Gastroesophageal sphincter (tissue), 4 donors: ENCODE measurements at regions not wholly inside any gene's neighbourhood (a gene's known extent, or its start where the extent isn't known, plus 50 kb on each side); places are given as distances from the start of the nearest gene placed in this dataset.

Source experiments
- ATAC-seq: fragments of 150-250 bp; one replicate; pipeline ENCODE4 v1.9.1; 2016; ENCODE audit warnings: mild to moderate bottlenecking, moderate library complexity
- H3K27ac ChIP-seq, 4 donors: fragments of 200-600 bp; sonication (generic) in 3 of 4; 1 replicate in 3 of 4; 2 replicates in 1 of 4; pipeline ENCODE4 v1.5.1; 2016 to 2019
- H3K27me3 ChIP-seq: fragments of 200-600 bp; sonication (generic); one replicate; pipeline ENCODE4 v1.5.1; 2019
- H3K36me3 ChIP-seq, 2 donors: fragments of 200-600 bp; sonication (generic); one replicate each; pipeline ENCODE4 v1.5.1; 2019; ENCODE audit warnings: control low read depth in 1 of 2
- H3K4me1 ChIP-seq, 3 donors: fragments of 200-600 bp; sonication (generic); 1 replicate in 2 of 3; 2 replicates in 1 of 3; pipeline ENCODE4 v1.5.1; 2016 to 2019; ENCODE audit warnings: control low read depth in 2 of 3
- H3K4me3 ChIP-seq, 2 donors: fragments of 200-600 bp; sonication (generic); one replicate each; pipeline ENCODE4 v1.5.1; 2019; ENCODE audit warnings: mild to moderate bottlenecking in 1 of 2, moderate library complexity in 1 of 2
- H3K9me3 ChIP-seq, 3 donors: fragments of 200-600 bp; sonication (generic); one replicate each; pipeline ENCODE4 v1.5.1; 2017 to 2019; ENCODE audit warnings: control low read depth in 2 of 3
- CTCF ChIP-seq, 4 experiments: fragments of 200-600 bp in 2 of 4; fragments of 450-650 bp in 2 of 4; sonication (generic) in 1 of 4; IDR thresholded peaks; one replicate each; pipeline ENCODE4 v1.5.1; 2017 to 2019; ENCODE audit warnings: antibody characterized with exemption in 4 of 4, mild to moderate bottlenecking in 2 of 4, moderate library complexity in 2 of 4
- EP300 ChIP-seq: sonication (generic); formaldehyde crosslinking; IDR thresholded peaks from one replicate; pipeline ENCODE4 v1.6.1; 2017; ENCODE audit warnings: antibody characterized with exemption, mild to moderate bottlenecking
- POLR2A ChIP-seq, 2 donors: fragments of 450-650 bp; IDR thresholded peaks; one replicate each; pipeline ENCODE4 v1.6.1; 2017; ENCODE audit warnings: antibody characterized with exemption in 2 of 2, mild to moderate bottlenecking in 2 of 2, moderate library complexity in 1 of 2
- POLR2AphosphoS5 ChIP-seq: sonication (generic); formaldehyde crosslinking; IDR thresholded peaks from one replicate; pipeline ENCODE4 v1.6.1; 2017; ENCODE audit warnings: antibody characterized with exemption
- whole genome bisulfite sequencing, 2 donors: methylation state at CpG; one replicate each; pipeline ENCODE4 v1.1.5; 2018; ENCODE audit warnings: low coverage in 1 of 2; 5-methylcytosine and 5-hydroxymethylcytosine counted together

- TF ChIP-seq POLR2A (IDR thresholded peaks at IDR 0.05) (no peak), CTCF (IDR thresholded peaks at IDR 0.05) (no peak), POLR2AphosphoS5 (no peak), EP300 (no peak)
- WGBS, 2 donors: 47 to 71% methylated on average over 5 of the region's 5 CpGs
- Histone ChIP-seq H3K27me3 (no peaks in the 10 kb centered on the region), H3K4me3 (no peak overlapping the region), H3K36me3 (peaks cover 0 to 42% of the 10 kb centered on the region in 2 donors), H3K27ac (no peak overlapping the region), H3K9me3 (no peaks in the 10 kb centered on the region), H3K4me1 (no peaks in the 10 kb centered on the region)
- no peak for ATAC-seq
Observed at GRCh38 chr17:21530311-21530710, 154.2 kb downstream of the KCNJ12 start.

- H3K4me3 ChIP-seq: no peak overlapping the region
- 92 to 97% methylated on average over 5 to 8 of the region's 9 CpGs for WGBS, 2 donors
- no peaks in the 10 kb centered on the region for H3K4me1 ChIP-seq
- H3K9me3 ChIP-seq: no peaks in the 10 kb centered on the region
- no peak overlapping the region for H3K27ac ChIP-seq
- peaks cover 0 to 44% of the 10 kb centered on the region in 2 donors for H3K36me3 ChIP-seq
- H3K27me3 ChIP-seq: no peaks in the 10 kb centered on the region
- no peak for ATAC-seq
- TF ChIP-seq POLR2A (IDR thresholded peaks at IDR 0.05) (no peak), POLR2AphosphoS5 (no peak), EP300 (no peak), CTCF (IDR thresholded peaks at IDR 0.05) (no peak)
Observed at GRCh38 chr17:21530841-21531240, 154.7 kb downstream of the KCNJ12 start.

DNA sequence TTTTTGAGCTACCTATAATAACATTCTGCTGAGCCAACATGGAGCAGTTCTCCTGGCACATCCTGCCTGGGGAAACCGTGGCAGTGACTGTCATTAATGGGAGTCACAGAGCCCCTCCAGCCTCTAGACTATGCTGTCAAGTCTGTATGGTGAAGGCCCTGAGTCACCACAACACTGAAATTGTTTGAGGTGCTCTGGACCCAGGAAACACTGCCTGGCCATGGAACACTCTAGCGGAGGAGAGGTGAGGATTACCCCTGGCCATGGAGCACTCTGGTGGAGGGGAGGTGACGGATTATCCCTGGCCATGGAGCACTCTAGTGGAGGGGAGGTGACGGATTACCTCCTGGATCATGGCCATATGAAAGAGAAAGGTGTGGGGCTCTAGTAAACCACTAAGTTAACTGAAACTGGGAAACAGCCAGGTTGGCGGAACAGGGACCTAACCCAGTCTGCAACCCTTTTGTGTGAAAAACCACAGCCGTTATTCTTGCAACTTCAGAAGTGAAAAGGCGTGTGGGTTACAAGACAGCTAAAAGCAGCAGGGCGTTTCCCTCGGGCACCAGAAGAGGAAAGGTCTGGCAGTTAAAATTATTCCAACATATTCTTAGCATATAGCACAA is 156.7 kb downstream of the KCNJ12 start:
- TF ChIP-seq EP300: no peak
- TF ChIP-seq POLR2A (IDR thresholded peaks at IDR 0.05): no peak
- TF ChIP-seq CTCF (IDR thresholded peaks at IDR 0.05): no peak
- no peak for TF ChIP-seq POLR2AphosphoS5
- Histone ChIP-seq H3K9me3 (peaks cover 0 to 12% (median 0%) of the 10 kb centered on the region in 3 donors), H3K4me3 (no peak overlapping the region), H3K27me3 (no peaks in the 10 kb centered on the region), H3K27ac (no peak overlapping the region), H3K36me3 (peaks cover 0 to 44% of the 10 kb centered on the region in 2 donors), H3K4me1 (no peaks in the 10 kb centered on the region)
- WGBS, 2 donors: 83 to 86% methylated on average over 4 to 9 of the region's 9 CpGs
- no peak for ATAC-seq

DNA sequence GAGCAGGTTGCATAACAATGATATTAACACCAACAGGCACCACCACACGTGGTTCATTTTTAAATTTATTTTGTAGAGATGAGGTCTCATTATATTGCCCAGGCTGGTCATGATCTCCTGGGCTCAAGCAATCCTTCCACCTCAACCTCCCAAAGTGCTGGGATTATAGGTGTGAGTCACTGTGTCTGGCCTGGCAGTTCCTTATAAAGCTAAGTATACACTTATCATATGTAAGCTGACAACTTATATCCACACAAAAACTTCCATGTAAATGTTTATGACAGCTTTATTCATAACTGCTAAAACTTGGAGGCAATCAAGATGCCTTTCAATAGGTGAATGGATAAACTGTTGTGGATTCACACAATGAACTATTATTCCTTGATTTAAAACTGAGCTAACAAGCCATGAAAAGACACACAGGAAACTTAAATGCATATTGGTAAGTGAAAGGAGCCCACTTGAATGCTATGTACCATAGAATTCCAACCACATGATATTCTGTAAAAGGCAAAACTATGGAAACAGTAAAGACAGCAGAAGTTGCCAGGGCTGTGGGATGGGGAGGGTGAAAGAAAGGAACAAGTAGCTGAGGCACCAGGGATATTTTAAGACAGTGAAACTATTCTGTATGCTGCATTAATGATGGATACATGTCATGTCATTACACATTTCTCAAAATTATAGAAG is 156.5 kb upstream of the KCNJ18 start:
- Histone ChIP-seq H3K27ac (no peak overlapping the region), H3K27me3 (no peaks in the 10 kb centered on the region), H3K4me1 (no peaks in the 10 kb centered on the region), H3K36me3 (peaks cover 0 to 46% of the 10 kb centered on the region in 2 donors), H3K9me3 (peaks cover 0 to 20% (median 0%) of the 10 kb centered on the region in 3 donors), H3K4me3 (no peak overlapping the region)
- TF ChIP-seq POLR2A (IDR thresholded peaks at IDR 0.05): no peak
- TF ChIP-seq CTCF (IDR thresholded peaks at IDR 0.05): no peak
- no peak for TF ChIP-seq EP300
- TF ChIP-seq POLR2AphosphoS5: no peak
- ATAC-seq: no peak
- 17 to 50% methylated on average over 1 of the region's 1 CpG for WGBS, 2 donors

- H3K4me1 ChIP-seq: peaks cover 0 to under 1% (median 0%) of the 10 kb centered on the region in 3 donors
- 76 to 78% methylated on average over 1 to 2 of the region's 2 CpGs for WGBS, 2 donors
Observed at GRCh38 chr17:21537302-21537701, 155.0 kb upstream of the KCNJ18 start.

More at GRCh38 chr17:21537302-21537701, 155.0 kb upstream of the KCNJ18 start:
- TF ChIP-seq EP300: no peak
- no peak for TF ChIP-seq POLR2A (IDR thresholded peaks at IDR 0.05)
- no peak for TF ChIP-seq CTCF (IDR thresholded peaks at IDR 0.05)
- TF ChIP-seq POLR2AphosphoS5: no peak
- ATAC-seq: no peak
- Histone ChIP-seq H3K36me3 (peaks cover 0 to 48% of the 10 kb centered on the region in 2 donors), H3K27me3 (no peaks in the 10 kb centered on the region), H3K9me3 (peaks cover 0 to 20% (median 0%) of the 10 kb centered on the region in 3 donors), H3K4me3 (no peak overlapping the region), H3K27ac (no peak overlapping the region)
